Neutrophil (primary cell): ENCODE measurements at regions not wholly inside any gene's neighbourhood (a gene's known extent, or its start where the extent isn't known, plus 50 kb on each side); places are given as distances from the start of the nearest gene placed in this dataset.

Experiments used
- H3K27ac ChIP-seq: fragments of 200-600 bp; sonication (generic); 2 replicates; pipeline ENCODE4 v1.5.1; 2016; ENCODE audit warnings: mild to moderate bottlenecking, moderate library complexity
- H3K27me3 ChIP-seq: fragments of 200-600 bp; sonication (generic); 2 replicates; pipeline ENCODE4 v1.6.0; 2016; ENCODE audit warnings: mild to moderate bottlenecking
- H3K36me3 ChIP-seq: fragments of 200-600 bp; sonication (generic); 2 replicates; pipeline ENCODE4 v1.5.1; 2017
- H3K4me1 ChIP-seq, 2 experiments: fragments of 200-600 bp in 1 of 2; sonication (generic) in 1 of 2; 1 replicate in 1 of 2; 2 replicates in 1 of 2; pipeline versions ENCODE4 v1.5.1 to v1.6.1; 2013 to 2016; ENCODE audit warnings: low read depth in 1 of 2, low read length in 1 of 2, mild to moderate bottlenecking in 1 of 2, moderate library complexity in 1 of 2; ENCODE audit not compliant: control insufficient read depth in 1 of 2, insufficient read depth in 1 of 2
- H3K4me3 ChIP-seq, 2 experiments: fragments of 200-600 bp in 1 of 2; sonication (generic) in 1 of 2; 1 replicate in 1 of 2; 2 replicates in 1 of 2; pipeline ENCODE4 v1.5.1; 2013 to 2016; ENCODE audit warnings: low read depth in 1 of 2, low read length in 1 of 2, mild to moderate bottlenecking in 1 of 2, moderate library complexity in 1 of 2
- H3K9me3 ChIP-seq: fragments of 200-600 bp; sonication (generic); 2 replicates; pipeline ENCODE4 v1.5.1; 2016
- TF ChIP-seq, protein P1 (sequence below): fragments of 200-600 bp; sonication (generic); IDR thresholded peaks from 2 replicates; pipeline ENCODE4 v1.5.1; 2016; ENCODE audit warnings: antibody characterized with exemption

DNA sequence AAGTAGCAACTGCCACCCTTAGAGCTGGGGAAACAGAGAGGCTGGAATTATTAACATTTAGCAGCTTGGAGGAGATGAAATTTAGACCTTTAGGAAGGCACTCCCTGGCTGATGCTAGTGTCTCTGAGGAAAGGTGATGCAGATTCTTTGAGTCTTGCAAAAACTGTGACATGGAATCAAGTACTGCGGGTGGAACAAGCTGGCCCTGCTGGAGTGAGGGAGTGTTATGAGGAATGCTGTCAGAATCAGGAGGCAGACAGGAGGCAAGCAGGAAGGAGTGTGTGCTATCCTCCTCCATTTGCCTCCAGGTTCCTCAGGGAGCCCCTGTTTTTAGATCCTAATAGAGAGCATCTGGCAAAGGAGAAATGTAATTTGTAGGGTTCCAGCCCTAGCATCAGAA, 391.7 kb upstream of the PITX2 start:
- no peaks in the 10 kb centered on the region for H3K9me3 ChIP-seq
- no peaks in the 10 kb centered on the region for H3K36me3 ChIP-seq
- TF ChIP-seq, protein P1, sequence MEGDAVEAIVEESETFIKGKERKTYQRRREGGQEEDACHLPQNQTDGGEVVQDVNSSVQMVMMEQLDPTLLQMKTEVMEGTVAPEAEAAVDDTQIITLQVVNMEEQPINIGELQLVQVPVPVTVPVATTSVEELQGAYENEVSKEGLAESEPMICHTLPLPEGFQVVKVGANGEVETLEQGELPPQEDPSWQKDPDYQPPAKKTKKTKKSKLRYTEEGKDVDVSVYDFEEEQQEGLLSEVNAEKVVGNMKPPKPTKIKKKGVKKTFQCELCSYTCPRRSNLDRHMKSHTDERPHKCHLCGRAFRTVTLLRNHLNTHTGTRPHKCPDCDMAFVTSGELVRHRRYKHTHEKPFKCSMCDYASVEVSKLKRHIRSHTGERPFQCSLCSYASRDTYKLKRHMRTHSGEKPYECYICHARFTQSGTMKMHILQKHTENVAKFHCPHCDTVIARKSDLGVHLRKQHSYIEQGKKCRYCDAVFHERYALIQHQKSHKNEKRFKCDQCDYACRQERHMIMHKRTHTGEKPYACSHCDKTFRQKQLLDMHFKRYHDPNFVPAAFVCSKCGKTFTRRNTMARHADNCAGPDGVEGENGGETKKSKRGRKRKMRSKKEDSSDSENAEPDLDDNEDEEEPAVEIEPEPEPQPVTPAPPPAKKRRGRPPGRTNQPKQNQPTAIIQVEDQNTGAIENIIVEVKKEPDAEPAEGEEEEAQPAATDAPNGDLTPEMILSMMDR, result no peak
- H3K4me3 ChIP-seq, result no peak overlapping the region
- H3K4me1 ChIP-seq, result no peaks in the 10 kb centered on the region
- no peak overlapping the region for H3K27ac ChIP-seq
- H3K27me3 ChIP-seq, result no peaks in the 10 kb centered on the region

GRCh38 chr4:111016416-111016815, 393.5 kb upstream of the PITX2 start:
- no peaks in the 10 kb centered on the region for H3K36me3 ChIP-seq
- no peak overlapping the region for H3K4me3 ChIP-seq
- H3K27ac ChIP-seq, result no peak overlapping the region
- no peaks in the 10 kb centered on the region for H3K4me1 ChIP-seq
- TF ChIP-seq, protein P1, result no peak
- no peaks in the 10 kb centered on the region for H3K9me3 ChIP-seq
- H3K27me3 ChIP-seq, result no peaks in the 10 kb centered on the region

DNA sequence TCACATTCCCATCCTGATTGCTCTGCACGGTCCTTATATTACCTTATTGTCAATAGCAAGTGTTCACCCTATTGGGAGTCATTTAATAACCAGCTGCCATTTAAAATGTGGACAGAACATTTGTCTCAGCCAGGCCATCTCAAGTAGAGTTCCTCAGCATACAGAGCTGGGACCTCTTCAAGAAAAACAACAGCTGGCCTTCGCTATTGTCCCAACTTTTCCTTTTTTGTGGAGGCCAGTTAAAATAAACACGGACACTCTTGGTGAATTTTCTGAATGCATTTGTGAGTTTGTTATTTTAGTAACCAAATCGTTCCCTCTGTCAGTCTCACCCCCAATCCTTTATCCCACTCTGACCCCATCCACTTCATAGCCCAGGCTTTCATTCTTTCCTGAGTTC, 395.3 kb upstream of the PITX2 start:
- Histone ChIP-seq H3K36me3 (no peaks in the 10 kb centered on the region), H3K27ac (no peak overlapping the region), H3K4me3 (no peak overlapping the region), H3K9me3 (no peaks in the 10 kb centered on the region), H3K27me3 (no peaks in the 10 kb centered on the region), H3K4me1 (no peaks in the 10 kb centered on the region)
- TF ChIP-seq, protein P1, result no peak

DNA sequence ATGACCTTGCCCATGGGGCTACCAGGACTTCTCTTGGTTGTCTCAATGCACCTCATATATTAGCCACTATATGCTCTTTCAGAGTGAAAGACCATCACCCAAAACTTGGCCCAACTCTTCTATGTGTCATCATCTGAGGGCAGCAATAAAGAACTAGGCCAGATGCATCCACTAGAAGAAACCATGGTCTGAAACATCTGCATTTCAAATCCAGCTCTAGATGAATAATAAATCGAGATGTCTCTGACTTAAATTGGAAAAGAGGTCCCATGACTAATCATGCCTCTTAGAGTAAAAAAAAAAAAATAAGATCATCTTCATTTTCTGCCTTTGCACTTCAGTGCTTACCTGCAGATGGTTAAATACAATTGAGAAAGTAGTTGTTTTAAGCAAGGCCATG, 397.6 kb upstream of the PITX2 start:
- no peaks in the 10 kb centered on the region for H3K9me3 ChIP-seq
- H3K27me3 ChIP-seq, result no peaks in the 10 kb centered on the region
- no peak overlapping the region for H3K27ac ChIP-seq
- no peaks in the 10 kb centered on the region for H3K4me1 ChIP-seq
- H3K4me3 ChIP-seq, result no peak overlapping the region
- TF ChIP-seq, protein P1, result no peak
- no peaks in the 10 kb centered on the region for H3K36me3 ChIP-seq

DNA sequence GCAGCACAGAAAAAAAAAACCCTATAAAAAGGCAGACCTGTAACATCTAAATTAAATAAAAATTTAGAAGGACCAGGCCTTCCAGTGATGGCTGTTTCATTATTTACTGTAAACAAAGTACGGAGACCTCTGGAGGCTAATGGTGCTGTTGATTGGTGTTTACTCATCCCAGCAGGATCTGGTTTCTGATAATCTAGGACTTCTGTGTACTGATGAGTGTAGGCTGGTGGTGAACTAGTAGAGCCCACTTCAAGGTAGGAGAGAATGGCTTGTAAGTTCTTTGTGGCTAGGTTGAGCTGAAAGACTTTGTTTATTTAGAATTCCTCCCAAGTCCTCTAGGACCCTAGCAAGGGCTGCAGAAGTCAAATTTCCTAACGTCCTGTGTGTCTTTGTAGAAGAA, 398.1 kb upstream of the PITX2 start:
- TF ChIP-seq, protein P1, result no peak
- Histone ChIP-seq H3K4me3 (no peak overlapping the region), H3K36me3 (no peaks in the 10 kb centered on the region)

DNA sequence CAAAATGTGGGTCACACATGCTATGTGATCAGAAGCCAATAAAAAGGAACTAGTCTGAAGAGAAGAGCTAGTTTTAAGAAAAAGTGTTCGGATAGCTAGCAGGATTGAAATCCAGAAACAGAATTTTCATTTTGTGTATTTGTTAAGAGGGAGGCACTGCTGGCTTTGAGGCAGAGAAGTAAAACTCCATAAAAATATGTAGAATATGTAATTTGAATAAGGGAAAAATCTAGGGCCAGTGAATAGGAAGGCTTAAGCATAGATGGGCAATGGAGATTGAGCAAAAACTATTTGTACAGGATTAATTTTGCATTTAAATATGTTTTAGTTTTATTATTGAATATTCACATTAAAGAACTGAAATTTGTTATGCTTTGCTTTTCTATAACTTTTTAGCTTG, 399.9 kb upstream of the PITX2 start:
- Histone ChIP-seq H3K4me1 (no peaks in the 10 kb centered on the region), H3K4me3 (no peak overlapping the region), H3K36me3 (no peaks in the 10 kb centered on the region), H3K27ac (no peak overlapping the region), H3K27me3 (no peaks in the 10 kb centered on the region), H3K9me3 (no peaks in the 10 kb centered on the region)
- TF ChIP-seq, protein P1, result no peak

More for the DNA sequence above, 398.1 kb upstream of the PITX2 start:
- Histone ChIP-seq H3K4me1 (no peaks in the 10 kb centered on the region), H3K27me3 (no peaks in the 10 kb centered on the region), H3K27ac (no peak overlapping the region), H3K9me3 (no peaks in the 10 kb centered on the region)
